HepG2 (cell line): ENCODE measurements at regions not wholly inside any gene's neighbourhood (a gene's known extent, or its start where the extent isn't known, plus 50 kb on each side); places are given as distances from the start of the nearest gene placed in this dataset.

Experiments used
- ATAC-seq: fragments of 200-7000 bp; cut with Tn5 transposase; 3 replicates; pipeline ENCODE4 v1.9.1; 2020; ENCODE audit warnings: mild to moderate bottlenecking, moderate library complexity
- BruUV-seq: library from RNA; stranded (reverse); fragments of 400-500 nt; replicated peaks from 2 replicates; lab custom pipeline; 2021; lab: Mats Ljungman, UMichigan
- CTCF ChIA-PET: fragments of 300-600 bp; formaldehyde crosslinking; extraction: SDS; loops from one replicate; lab custom pipeline; 2021; ENCODE audit warnings: low total read pairs, inconsistent platforms, low intra/inter-chr PET ratio; lab: Yijun Ruan, JAX
- POLR2A ChIA-PET: fragments of 350-600 bp; sonication (Branson Sonifier 250); formaldehyde crosslinking; loops from one replicate; lab custom pipeline; 2020; ENCODE audit warnings: antibody characterized with exemption, inconsistent platforms; lab: Yijun Ruan, JAX
- DNase-seq: peaks from one replicate; pipeline ENCODE4 v3.0.0-alpha.2; 2015; ENCODE audit warnings: low spot score
- FAIRE-seq: peaks from 3 replicates; lab custom pipeline; 2011; peaks lifted over from hg19 to GRCh38; lab: Jason Lieb, UNC
- H2AFZ ChIP-seq: one replicate; pipeline ENCODE4 v1.6.1; 2011; ENCODE audit warnings: low read length, inconsistent platforms
- H3K27ac ChIP-seq: fragments of 300-600 bp; 3 replicates; pipeline ENCODE4 v1.8.0; 2011; ENCODE audit warnings: mixed run types, mild to moderate bottlenecking, mixed read lengths, low read length, inconsistent platforms; ENCODE audit not compliant: insufficient read depth; ENCODE audit errors: extremely low read length
- H3K27me3 ChIP-seq, 2 experiments: fragments of 200-600 bp in 1 of 2; 2 replicates in 1 of 2; 3 replicates in 1 of 2; pipeline versions ENCODE4 v1.6.0 to v1.8.0; 2011; ENCODE audit warnings: low read length in 2 of 2, mild to moderate bottlenecking in 2 of 2, moderate library complexity in 2 of 2, inconsistent platforms in 1 of 2; ENCODE audit not compliant: insufficient read depth in 2 of 2, control insufficient read depth in 1 of 2
- H3K36me3 ChIP-seq, 2 experiments: fragments of 200-600 bp in 1 of 2; replicated peaks in 1 of 2; 2 replicates in 1 of 2; 3 replicates in 1 of 2; pipeline versions ENCODE4 v1.5.1 to v1.8.0; 2011; ENCODE audit warnings: low read length in 2 of 2, inconsistent platforms in 1 of 2; ENCODE audit not compliant: insufficient read depth in 2 of 2, control insufficient read depth in 1 of 2
- H3K4me1 ChIP-seq: 2 replicates; pipeline ENCODE4 v1.5.1; 2012; ENCODE audit warnings: low read length, inconsistent platforms; ENCODE audit not compliant: insufficient read depth
- H3K4me2 ChIP-seq: 2 replicates; pipeline ENCODE4 v1.6.0; 2011; ENCODE audit warnings: low read depth, low read length, inconsistent platforms
- H3K4me3 ChIP-seq, 3 experiments: fragments of 200-600 bp in 1 of 3; sonication (generic), shearing (Covaris generic) in 1 of 3; replicated peaks in 1 of 3; 2 replicates each; pipeline ENCODE4 v1.5.1; 2011 to 2016; ENCODE audit warnings: low read length in 3 of 3, inconsistent platforms in 2 of 3, low read depth in 2 of 3, mild to moderate bottlenecking in 2 of 3, control low read depth in 1 of 3, mixed read lengths in 1 of 3; ENCODE audit not compliant: insufficient read depth in 1 of 3
- H3K79me2 ChIP-seq: one replicate; pipeline ENCODE4 v1.6.1; 2011; ENCODE audit warnings: low read length, inconsistent platforms; ENCODE audit not compliant: insufficient read depth
- H3K9ac ChIP-seq: 2 replicates; pipeline ENCODE4 v1.6.0; 2011; ENCODE audit warnings: mild to moderate bottlenecking, low read depth, low read length, inconsistent platforms; ENCODE audit not compliant: insufficient read depth
- H3K9me3 ChIP-seq: 2 replicates; pipeline ENCODE4 v1.5.1; 2012; ENCODE audit warnings: mild to moderate bottlenecking, low read length
- H4K20me1 ChIP-seq: 2 replicates; pipeline ENCODE4 v1.6.0; 2011; ENCODE audit warnings: inconsistent platforms, mild to moderate bottlenecking, low read length, moderate library complexity; ENCODE audit not compliant: insufficient read depth
- DNMT1 ChIP-seq: sonication (generic); formaldehyde crosslinking; IDR thresholded peaks from 2 replicates; pipeline ENCODE4 v1.5.1; 2020; ENCODE audit warnings: mild to moderate bottlenecking, missing genetic modification reagents
- FOXA1 ChIP-seq, 2 experiments: fragments of 450-650 bp in 1 of 2; sonication (generic) in 1 of 2; formaldehyde crosslinking in 1 of 2; IDR thresholded peaks; 2 replicates each; pipeline versions ENCODE4 v1.4.0 to v1.6.1; 2016 to 2020; ENCODE audit warnings: missing genetic modification reagents in 1 of 2
- FOXK2 ChIP-seq: fragments of 450-650 bp; IDR thresholded peaks from 2 replicates; pipeline ENCODE4 v1.6.1; 2016
- ISX ChIP-seq: sonication (generic); formaldehyde crosslinking; conservative IDR thresholded peaks from 2 replicates; pipeline ENCODE4 v1.5.0; 2020; ENCODE audit warnings: missing genetic modification reagents
- NFIC ChIP-seq: IDR thresholded peaks from 2 replicates; pipeline ENCODE4 v1.6.1; 2012; ENCODE audit warnings: mild to moderate bottlenecking, low read length, inconsistent platforms
- SATB2 ChIP-seq: sonication (generic); formaldehyde crosslinking; IDR thresholded peaks from 2 replicates; pipeline ENCODE4 v1.5.0; 2020; ENCODE audit warnings: missing genetic modification reagents
- SMAD9 ChIP-seq: sonication (generic); formaldehyde crosslinking; IDR thresholded peaks from 2 replicates; pipeline ENCODE4 v1.5.1; 2020; ENCODE audit warnings: mild to moderate bottlenecking, missing genetic modification reagents
- TAF15 ChIP-seq: fragments of 200-400 bp; formaldehyde crosslinking; IDR thresholded peaks from one replicate; pipeline ENCODE4 v1.6.1; 2018; ENCODE audit warnings: mild to moderate bottlenecking, low read depth, low read length; ENCODE audit not compliant: poor library complexity, severe bottlenecking
- ZBTB21 ChIP-seq: sonication (generic); formaldehyde crosslinking; IDR thresholded peaks from 2 replicates; pipeline ENCODE4 v1.4.0; 2020; ENCODE audit warnings: missing genetic modification reagents
- ZMYM2 ChIP-seq: sonication (generic); formaldehyde crosslinking; IDR thresholded peaks from 2 replicates; pipeline ENCODE4 v1.8.0; 2022; ENCODE audit warnings: mild to moderate bottlenecking, missing genetic modification reagents
- ZNF17 ChIP-seq: sonication (generic); formaldehyde crosslinking; IDR thresholded peaks from 2 replicates; pipeline ENCODE4 v1.5.0; 2020; ENCODE audit warnings: mild to moderate bottlenecking, missing genetic modification reagents
- WGBS: methylation state at CpG from one replicate; pipeline ENCODE4 v1.1.6; 2017; ENCODE audit warnings: low lambda C conversion rate; 5-methylcytosine and 5-hydroxymethylcytosine counted together
- in situ Hi-C: cut with HindIII; loops from 2 replicates; pipeline ENCODE4 v1.10.0; 2017; ENCODE audit warnings: low pct_unique_long_range_greater_than_20kb; ENCODE audit not compliant: extremely low pct_ligation_motif_present
- intact Hi-C: fragments of 100-400 bp; cut with micrococcal nuclease; formaldehyde crosslinking; loops from one replicate; pipeline ENCODE4 v1.10.0; 2022; ENCODE audit not compliant: unreplicated experiment
- TF ChIP-seq, protein P1 (sequence below): sonication (generic); formaldehyde crosslinking; IDR thresholded peaks from 2 replicates; pipeline ENCODE4 v1.4.0; 2020; ENCODE audit warnings: low read depth, mild to moderate bottlenecking, missing genetic modification reagents
- TF ChIP-seq, protein P2 (sequence below): IDR thresholded peaks from 2 replicates; pipeline ENCODE4 v1.4.0; 2020; ENCODE audit warnings: mild to moderate bottlenecking, missing genetic modification reagents

DNA sequence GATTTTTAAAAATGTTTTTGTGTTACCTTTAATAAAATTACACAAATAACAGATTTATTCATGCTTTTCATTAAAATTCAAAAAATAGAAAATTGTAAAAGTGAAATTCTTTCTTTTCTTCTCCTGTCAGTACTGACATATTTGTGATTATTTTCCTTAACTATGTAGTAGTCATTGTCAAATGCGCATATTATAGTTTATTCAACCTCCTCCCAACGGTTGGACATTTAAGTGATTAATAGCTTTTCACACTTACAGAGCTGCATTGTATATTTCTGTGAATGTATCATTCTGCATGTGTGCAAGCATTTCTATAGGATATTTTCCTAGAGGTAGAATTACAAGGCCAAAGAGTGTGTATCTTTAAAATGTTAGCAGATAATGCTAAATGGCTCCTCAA, 259.2 kb downstream of the SH3BP4 start:
- Histone ChIP-seq H3K27ac (no peak overlapping the region), H3K9me3 (no peaks in the 10 kb centered on the region), H4K20me1 (no peaks in the 10 kb centered on the region), H3K4me3 (no peak overlapping the region)
- CTCF ChIA-PET = no interaction called here
- intact Hi-C loops = no loop called here
- BruUV-seq = no TSS peak
- ATAC-seq = no peak
- TF ChIP-seq ZMYM2 (CRISPR knock-in tag) = no peak
- TF ChIP-seq NFIC = no peak
- TF ChIP-seq, all 625 proteins: peak for 0
- FAIRE-seq (no peak), DNase-seq (no peak)
- Histone ChIP-seq H3K4me2 (no peak overlapping the region), H3K4me1 (no peaks in the 10 kb centered on the region), H3K36me3 (no peaks in the 10 kb centered on the region), H2AFZ (no peak overlapping the region), H3K27me3 (peaks cover 8 to 43% of the 10 kb centered on the region in 2 experiments), H3K9ac (no peak overlapping the region), H3K79me2 (no peaks in the 10 kb centered on the region)
- in situ Hi-C loops = no loop called here
- under 1% methylated on average over 2 of the region's 2 CpGs for WGBS
- POLR2A ChIA-PET = no interaction called here

DNA sequence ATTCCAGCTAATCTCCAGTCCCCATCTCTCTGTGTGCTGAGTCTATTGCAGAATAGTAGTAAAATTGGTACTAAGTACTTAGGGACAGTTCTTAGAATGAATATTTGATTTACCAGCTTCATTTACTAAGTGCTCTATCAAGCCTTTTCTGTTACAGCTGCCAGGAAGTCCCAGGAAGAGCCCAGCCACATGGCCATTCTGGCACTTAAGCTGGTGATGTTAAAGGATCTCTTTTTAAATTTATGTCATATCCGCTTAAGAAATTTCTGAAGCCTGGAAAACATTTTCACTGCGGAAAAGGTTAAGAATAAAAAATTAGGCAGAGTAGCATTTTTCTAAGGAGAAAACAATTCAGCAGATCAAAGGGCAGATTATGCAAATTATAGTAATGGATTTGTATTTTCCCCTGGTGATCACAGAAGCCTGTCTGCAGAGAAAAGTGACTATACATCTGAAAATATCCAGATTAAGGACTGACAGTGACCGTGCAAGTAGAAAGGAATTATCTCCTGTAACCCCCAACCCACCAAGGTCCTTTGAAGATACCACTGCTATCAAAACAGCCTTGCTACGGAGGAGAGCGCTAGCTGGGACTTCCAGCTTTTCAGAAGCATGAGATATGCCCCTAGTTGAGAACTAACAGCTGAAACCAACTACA, 260.8 kb downstream of the SH3BP4 start:
- DNase-seq (no peak), ATAC-seq (no peak), FAIRE-seq (no peak)
- BruUV-seq = no TSS peak
- H3K4me2 ChIP-seq = no peak overlapping the region
- no peak overlapping the region for H3K27ac ChIP-seq
- 50% methylated on average over 5 of the region's 5 CpGs for WGBS
- intact Hi-C loops (loop anchor here (1.0 kb wide), 1 partner anchor 35 kb away; no protein-coding TSS in a partner anchor), in situ Hi-C loops (no loop called here)
- H3K27me3 ChIP-seq = peaks cover 4 to 39% of the 10 kb centered on the region in 2 experiments; a peak in 4 of 5 replicates
- ChIA-PET CTCF (no interaction called here), POLR2A (no interaction called here)
- no peaks in the 10 kb centered on the region for H4K20me1 ChIP-seq
- H3K4me3 ChIP-seq = no peak overlapping the region
- H3K4me1 ChIP-seq = no peaks in the 10 kb centered on the region
- H3K9ac ChIP-seq = no peak overlapping the region
- no peaks in the 10 kb centered on the region for H3K79me2 ChIP-seq
- H2AFZ ChIP-seq = no peak overlapping the region
- H3K9me3 ChIP-seq = no peaks in the 10 kb centered on the region
- no peaks in the 10 kb centered on the region for H3K36me3 ChIP-seq
- TF ChIP-seq ISX (CRISPR knock-in tag) = no peak
- TF ChIP-seq ZNF17 = no peak
- no peak for TF ChIP-seq SMAD9 (CRISPR knock-in tag)
- no peak for TF ChIP-seq SATB2 (CRISPR knock-in tag)
- no peak for TF ChIP-seq ZBTB21 (CRISPR knock-in tag)
- no peak for TF ChIP-seq TAF15
- TF ChIP-seq, protein P1, sequence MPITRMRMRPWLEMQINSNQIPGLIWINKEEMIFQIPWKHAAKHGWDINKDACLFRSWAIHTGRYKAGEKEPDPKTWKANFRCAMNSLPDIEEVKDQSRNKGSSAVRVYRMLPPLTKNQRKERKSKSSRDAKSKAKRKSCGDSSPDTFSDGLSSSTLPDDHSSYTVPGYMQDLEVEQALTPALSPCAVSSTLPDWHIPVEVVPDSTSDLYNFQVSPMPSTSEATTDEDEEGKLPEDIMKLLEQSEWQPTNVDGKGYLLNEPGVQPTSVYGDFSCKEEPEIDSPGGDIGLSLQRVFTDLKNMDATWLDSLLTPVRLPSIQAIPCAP (CRISPR knock-in tag) = no peak
- TF ChIP-seq DNMT1 (CRISPR knock-in tag) = no peak
- no peak for TF ChIP-seq FOXA1 (IDR thresholded peaks at IDR 0.05)
- no peak for TF ChIP-seq FOXA1 (CRISPR knock-in tag; IDR thresholded peaks at IDR 0.05)
- no peak for TF ChIP-seq FOXK2
- TF ChIP-seq, protein P2, sequence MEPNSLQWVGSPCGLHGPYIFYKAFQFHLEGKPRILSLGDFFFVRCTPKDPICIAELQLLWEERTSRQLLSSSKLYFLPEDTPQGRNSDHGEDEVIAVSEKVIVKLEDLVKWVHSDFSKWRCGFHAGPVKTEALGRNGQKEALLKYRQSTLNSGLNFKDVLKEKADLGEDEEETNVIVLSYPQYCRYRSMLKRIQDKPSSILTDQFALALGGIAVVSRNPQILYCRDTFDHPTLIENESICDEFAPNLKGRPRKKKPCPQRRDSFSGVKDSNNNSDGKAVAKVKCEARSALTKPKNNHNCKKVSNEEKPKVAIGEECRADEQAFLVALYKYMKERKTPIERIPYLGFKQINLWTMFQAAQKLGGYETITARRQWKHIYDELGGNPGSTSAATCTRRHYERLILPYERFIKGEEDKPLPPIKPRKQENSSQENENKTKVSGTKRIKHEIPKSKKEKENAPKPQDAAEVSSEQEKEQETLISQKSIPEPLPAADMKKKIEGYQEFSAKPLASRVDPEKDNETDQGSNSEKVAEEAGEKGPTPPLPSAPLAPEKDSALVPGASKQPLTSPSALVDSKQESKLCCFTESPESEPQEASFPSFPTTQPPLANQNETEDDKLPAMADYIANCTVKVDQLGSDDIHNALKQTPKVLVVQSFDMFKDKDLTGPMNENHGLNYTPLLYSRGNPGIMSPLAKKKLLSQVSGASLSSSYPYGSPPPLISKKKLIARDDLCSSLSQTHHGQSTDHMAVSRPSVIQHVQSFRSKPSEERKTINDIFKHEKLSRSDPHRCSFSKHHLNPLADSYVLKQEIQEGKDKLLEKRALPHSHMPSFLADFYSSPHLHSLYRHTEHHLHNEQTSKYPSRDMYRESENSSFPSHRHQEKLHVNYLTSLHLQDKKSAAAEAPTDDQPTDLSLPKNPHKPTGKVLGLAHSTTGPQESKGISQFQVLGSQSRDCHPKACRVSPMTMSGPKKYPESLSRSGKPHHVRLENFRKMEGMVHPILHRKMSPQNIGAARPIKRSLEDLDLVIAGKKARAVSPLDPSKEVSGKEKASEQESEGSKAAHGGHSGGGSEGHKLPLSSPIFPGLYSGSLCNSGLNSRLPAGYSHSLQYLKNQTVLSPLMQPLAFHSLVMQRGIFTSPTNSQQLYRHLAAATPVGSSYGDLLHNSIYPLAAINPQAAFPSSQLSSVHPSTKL (CRISPR knock-in tag) = no peak
